OCI-LY3 (cell line): ENCODE measurements at regions not wholly inside any gene's neighbourhood (a gene's known extent, or its start where the extent isn't known, plus 50 kb on each side); places are given as distances from the start of the nearest gene placed in this dataset.

Experiments
- EZH2phosphoT487 ChIP-seq: fragments of 200-600 bp; shearing (Covaris generic); IDR thresholded peaks from 2 replicates; pipeline ENCODE4 v1.6.1; 2018; ENCODE audit warnings: antibody characterized with exemption, mixed run types, low read depth
- TF ChIP-seq, protein P1 (sequence below): fragments of 200-600, 300-600 bp; sonication (generic); IDR thresholded peaks from 2 replicates; pipeline ENCODE4 v1.5.1; 2014; ENCODE audit warnings: antibody characterized with exemption, low read length, low read depth

DNA sequence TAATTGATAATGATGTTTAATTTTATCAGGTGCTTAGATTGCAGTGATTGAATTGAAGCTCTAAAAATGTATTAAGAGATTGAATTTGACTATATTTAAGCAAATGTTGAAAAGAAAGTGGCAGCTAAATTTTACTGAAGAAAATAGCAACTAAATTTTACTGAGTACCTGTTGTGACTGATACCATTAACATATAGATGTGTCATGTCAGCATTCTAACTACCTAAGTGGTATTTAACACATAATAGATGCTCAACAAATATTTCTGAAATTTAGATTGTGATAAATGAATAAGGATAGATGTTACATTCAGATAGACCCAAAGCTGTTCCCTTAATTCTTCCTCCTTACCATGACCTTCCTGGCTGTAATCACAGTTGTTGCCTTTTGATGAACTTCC, 350.9 kb upstream of the VWC2 start:
- TF ChIP-seq, protein P1, sequence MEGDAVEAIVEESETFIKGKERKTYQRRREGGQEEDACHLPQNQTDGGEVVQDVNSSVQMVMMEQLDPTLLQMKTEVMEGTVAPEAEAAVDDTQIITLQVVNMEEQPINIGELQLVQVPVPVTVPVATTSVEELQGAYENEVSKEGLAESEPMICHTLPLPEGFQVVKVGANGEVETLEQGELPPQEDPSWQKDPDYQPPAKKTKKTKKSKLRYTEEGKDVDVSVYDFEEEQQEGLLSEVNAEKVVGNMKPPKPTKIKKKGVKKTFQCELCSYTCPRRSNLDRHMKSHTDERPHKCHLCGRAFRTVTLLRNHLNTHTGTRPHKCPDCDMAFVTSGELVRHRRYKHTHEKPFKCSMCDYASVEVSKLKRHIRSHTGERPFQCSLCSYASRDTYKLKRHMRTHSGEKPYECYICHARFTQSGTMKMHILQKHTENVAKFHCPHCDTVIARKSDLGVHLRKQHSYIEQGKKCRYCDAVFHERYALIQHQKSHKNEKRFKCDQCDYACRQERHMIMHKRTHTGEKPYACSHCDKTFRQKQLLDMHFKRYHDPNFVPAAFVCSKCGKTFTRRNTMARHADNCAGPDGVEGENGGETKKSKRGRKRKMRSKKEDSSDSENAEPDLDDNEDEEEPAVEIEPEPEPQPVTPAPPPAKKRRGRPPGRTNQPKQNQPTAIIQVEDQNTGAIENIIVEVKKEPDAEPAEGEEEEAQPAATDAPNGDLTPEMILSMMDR, result no peak
- TF ChIP-seq EZH2phosphoT487, result no peak
